ENCODE measurements at regions not wholly inside any gene's neighbourhood (a gene's known extent, or its start where the extent isn't known, plus 50 kb on each side); places are given as distances from the start of the nearest gene placed in this dataset.

GRCh38 chr13:100724568-100724967 lies 50.0 kb upstream of the TMTC4 start:
- TF ChIP-seq CTCF (IDR thresholded peaks at IDR 0.05; ENCODE audit: insufficient read depth, low read length): no peak
- TF ChIP-seq POLR2AphosphoS5 (IDR thresholded peaks at IDR 0.05; ENCODE audit: low read depth): no peak
- no peak for TF ChIP-seq REST (IDR thresholded peaks at IDR 0.05; ENCODE audit: insufficient replicate concordance, low read depth)
- TF ChIP-seq GABPA (IDR thresholded peaks at IDR 0.05; ENCODE audit: low read depth): no peak
